ENCODE measurements at regions not wholly inside any gene's neighbourhood (a gene's known extent, or its start where the extent isn't known, plus 50 kb on each side); places are given as distances from the start of the nearest gene placed in this dataset.

DNA sequence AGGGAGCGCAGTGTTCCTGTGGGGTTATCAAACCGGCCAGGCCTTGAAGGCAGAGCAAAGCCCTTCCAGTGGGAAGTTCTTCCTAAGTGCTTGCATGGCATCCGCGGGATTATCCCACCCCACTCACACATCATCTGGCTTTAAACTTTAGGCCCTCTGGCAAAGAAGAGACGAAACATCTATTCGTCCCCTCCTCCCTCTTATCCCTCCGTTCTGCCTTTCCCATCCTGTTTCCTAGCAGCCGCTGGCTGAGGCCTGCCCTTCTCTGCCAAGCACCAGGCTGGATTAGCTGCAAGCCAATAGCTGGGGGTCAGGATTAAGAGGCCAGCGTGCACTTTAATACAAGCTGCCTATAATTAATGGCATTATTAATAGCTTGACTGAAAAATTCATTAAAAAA is 621.0 kb downstream of the PKHD1 start:
- TF ChIP-seq CTCF (IDR thresholded peaks at IDR 0.05; ENCODE audit: insufficient read depth, low read depth, low read length) (no peak), EZH2 (IDR thresholded peaks at IDR 0.05; ENCODE audit: insufficient read depth, low read length) (no peak)
